ENCODE measurements at regions not wholly inside any gene's neighbourhood (a gene's known extent, or its start where the extent isn't known, plus 50 kb on each side); places are given as distances from the start of the nearest gene placed in this dataset.

DNA sequence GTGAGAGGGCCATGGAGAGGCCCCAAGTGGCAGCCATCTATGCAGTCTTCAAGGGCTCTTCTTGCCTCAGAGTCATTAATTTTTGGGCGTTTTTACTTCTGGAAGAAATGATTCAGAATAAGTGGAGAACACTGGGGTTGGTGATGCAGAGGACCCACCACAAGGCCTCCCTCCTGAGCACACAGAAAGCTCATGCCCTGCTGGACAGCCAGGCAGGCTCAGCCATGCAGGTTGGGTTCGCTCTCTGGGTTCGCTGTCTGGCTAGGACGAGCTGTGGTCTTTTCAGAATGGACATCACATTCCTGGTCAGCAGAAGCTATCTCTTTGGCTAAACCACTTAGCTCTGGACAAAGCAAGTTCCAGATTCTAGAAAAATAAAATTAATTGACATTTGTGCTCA is 480.8 kb downstream of the RPS24 start:
- Mint-ChIP-seq H3K27ac (no peak overlapping the region), H3K27me3 (ENCODE audit: insufficient read depth) (peaks cover 5% of the 10 kb centered on the region), H3K36me3 (ENCODE audit: low read depth) (no peaks in the 10 kb centered on the region), H3K4me1 (ENCODE audit: low read depth) (no peaks in the 10 kb centered on the region), H3K4me3 (no peak overlapping the region), H3K9me3 (no peaks in the 10 kb centered on the region)
- no peak for DNase-seq (ENCODE audit: low spot score)
- intact Hi-C loops (cut with micrococcal nuclease), result loop anchor here (10.0 kb wide), 1 partner anchor 470 kb away; no protein-coding TSS in a partner anchor

DNA sequence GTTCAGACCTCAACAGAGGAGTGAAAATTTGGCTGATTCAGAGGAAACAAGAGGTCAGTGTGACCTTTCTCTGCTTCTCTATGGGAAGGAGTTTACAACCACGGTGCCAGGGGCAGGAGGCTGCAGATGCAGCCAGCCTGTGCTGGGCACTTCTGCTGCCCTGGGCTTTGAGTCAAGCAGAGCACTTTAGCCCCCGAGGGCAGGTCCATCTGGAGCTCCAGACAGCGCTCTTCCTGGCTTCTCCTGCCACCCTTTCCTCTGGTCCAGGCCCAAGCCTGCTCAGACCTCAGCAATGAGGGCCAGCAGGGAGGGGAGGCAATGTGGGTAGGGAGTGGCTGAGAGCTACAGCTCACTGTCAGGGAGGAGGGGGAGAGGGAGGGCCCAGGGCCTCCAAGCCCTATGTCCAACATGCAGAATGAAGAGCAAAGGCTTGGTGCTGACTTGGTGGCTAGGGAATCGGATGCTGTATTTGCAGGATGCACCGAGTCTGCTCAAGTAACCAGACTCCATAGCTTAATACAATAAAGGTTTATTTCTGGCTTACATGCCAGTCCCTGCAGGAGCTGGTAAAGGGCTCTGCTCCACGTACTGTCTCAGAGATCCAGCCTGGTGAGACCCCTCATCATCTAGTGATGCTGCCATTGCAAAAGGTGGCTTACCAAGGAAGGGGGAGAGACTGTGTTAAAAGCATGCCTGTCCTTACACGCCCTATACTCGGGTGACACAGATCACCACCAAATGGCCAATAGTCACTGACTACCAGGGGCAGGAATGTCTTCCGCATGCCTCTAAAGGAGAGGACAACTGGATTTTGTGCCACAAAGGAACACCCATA is 481.6 kb downstream of the RPS24 start:
- Mint-ChIP-seq H3K27ac (no peak overlapping the region), H3K4me3 (no peak overlapping the region), H3K9me3 (no peaks in the 10 kb centered on the region), H3K27me3 (ENCODE audit: insufficient read depth) (peaks cover 5% of the 10 kb centered on the region), H3K4me1 (ENCODE audit: low read depth) (no peaks in the 10 kb centered on the region), H3K36me3 (ENCODE audit: low read depth) (no peaks in the 10 kb centered on the region)
- intact Hi-C loops (cut with micrococcal nuclease), result loop anchor here (10.0 kb wide), 1 partner anchor 470 kb away; no protein-coding TSS in a partner anchor
- DNase-seq (ENCODE audit: low spot score), result no peak

DNA sequence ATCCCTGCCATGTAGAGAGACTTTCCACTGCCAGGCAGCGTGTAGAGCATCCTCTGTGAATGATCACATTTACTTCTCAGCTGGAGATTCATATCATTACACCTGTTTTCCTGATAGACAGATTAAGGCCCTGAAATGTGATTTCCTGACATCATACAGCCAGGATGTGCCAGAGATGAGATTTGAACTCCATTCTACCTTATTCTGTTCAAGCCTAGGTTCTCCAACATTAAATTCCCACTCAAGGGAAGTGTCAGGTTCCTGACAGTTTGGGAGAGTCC is 482.1 kb downstream of the RPS24 start:
- peaks cover 3% of the 10 kb centered on the region for H3K4me1 Mint-ChIP-seq (ENCODE audit: low read depth)
- H3K27ac Mint-ChIP-seq, result no peak overlapping the region

DNA sequence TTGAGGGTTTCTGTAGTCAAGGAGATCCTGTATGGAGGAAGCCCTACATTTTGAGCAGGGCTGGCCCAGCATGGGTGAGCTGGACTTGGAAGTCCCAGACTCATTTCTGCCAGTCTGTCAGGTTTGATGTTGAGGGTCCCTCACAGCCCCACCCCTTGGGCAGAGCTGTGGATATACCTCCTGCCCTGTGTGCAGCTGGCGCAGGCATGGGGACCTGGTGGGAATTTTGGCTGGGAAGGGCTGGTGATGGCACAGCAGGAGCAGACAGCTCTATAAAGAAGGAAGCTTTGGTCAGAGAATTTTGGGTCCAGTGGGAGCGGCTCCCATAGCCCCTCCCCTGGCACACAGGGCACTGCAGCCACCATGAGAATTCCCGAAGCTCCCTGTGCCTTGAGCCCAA is 482.6 kb downstream of the RPS24 start:
- Mint-ChIP-seq H3K27me3 (ENCODE audit: insufficient read depth) (peaks cover 5% of the 10 kb centered on the region), H3K4me3 (no peak overlapping the region), H3K36me3 (ENCODE audit: low read depth) (no peaks in the 10 kb centered on the region), H3K9me3 (no peaks in the 10 kb centered on the region), H3K27ac (no peak overlapping the region), H3K4me1 (ENCODE audit: low read depth) (peaks cover 7% of the 10 kb centered on the region)
- DNase-seq (ENCODE audit: low spot score), result no peak
- intact Hi-C loops (cut with micrococcal nuclease), result loop anchor here (10.0 kb wide), 1 partner anchor 471 kb away; no protein-coding TSS in a partner anchor

More for the DNA sequence above, 482.1 kb downstream of the RPS24 start:
- H3K36me3 Mint-ChIP-seq (ENCODE audit: low read depth), result no peaks in the 10 kb centered on the region
- intact Hi-C loops (cut with micrococcal nuclease), result loop anchor here (10.0 kb wide), 1 partner anchor 471 kb away; no protein-coding TSS in a partner anchor
- H3K27me3 Mint-ChIP-seq (ENCODE audit: insufficient read depth), result peaks cover 5% of the 10 kb centered on the region
- H3K4me3 Mint-ChIP-seq, result no peak overlapping the region
- DNase-seq (ENCODE audit: low spot score), result no peak
- no peaks in the 10 kb centered on the region for H3K9me3 Mint-ChIP-seq

DNA sequence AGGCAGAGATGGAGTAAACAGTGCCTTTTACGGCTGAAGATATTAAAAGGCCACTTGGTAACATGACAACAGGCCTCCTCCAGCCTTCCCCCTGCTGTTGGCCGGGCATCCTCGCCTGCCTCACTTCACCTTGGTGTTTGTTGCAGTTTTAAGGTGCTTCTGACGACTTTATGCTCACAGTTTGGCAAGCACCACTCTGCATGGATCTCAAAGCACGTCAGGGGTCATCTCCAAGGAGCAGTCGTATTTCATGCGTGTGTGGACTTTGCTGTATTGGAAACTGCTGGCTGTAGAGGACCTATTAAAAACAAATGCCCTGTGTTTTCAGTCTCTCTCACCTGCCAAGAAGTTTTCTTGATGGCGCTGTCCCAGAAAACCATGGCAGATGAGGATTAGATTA is 483.1 kb downstream of the RPS24 start:
- H3K27me3 Mint-ChIP-seq (ENCODE audit: insufficient read depth), result peaks cover 5% of the 10 kb centered on the region
- intact Hi-C loops (cut with micrococcal nuclease), result loop anchor here (10.0 kb wide), 1 partner anchor 472 kb away; no protein-coding TSS in a partner anchor
- peaks cover 7% of the 10 kb centered on the region for H3K4me1 Mint-ChIP-seq (ENCODE audit: low read depth)
- no peak overlapping the region for H3K27ac Mint-ChIP-seq
- H3K9me3 Mint-ChIP-seq, result no peaks in the 10 kb centered on the region
- DNase-seq (ENCODE audit: low spot score), result no peak
- H3K36me3 Mint-ChIP-seq (ENCODE audit: low read depth), result no peaks in the 10 kb centered on the region
- no peak overlapping the region for H3K4me3 Mint-ChIP-seq

DNA sequence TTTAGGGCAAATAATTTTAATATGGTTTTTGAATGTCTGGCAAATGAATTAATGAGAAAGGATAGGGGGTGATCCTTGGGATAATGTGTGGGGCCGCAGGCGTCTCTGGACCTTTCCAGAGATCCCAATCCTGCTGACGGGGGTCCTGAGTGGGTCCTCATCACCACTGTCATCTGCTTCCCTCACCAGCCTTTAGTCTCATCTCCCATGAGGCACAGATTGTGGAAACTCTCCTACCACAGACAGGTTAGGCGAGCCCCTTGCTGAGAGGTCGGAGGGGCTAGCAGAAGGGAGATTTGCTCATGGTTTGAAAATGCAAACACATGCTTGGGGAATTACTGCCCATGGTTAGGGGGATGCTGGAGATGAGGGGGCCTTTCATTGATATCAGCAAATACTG is 484.6 kb downstream of the RPS24 start:
- H3K4me3 Mint-ChIP-seq, result no peak overlapping the region
- intact Hi-C loops (cut with micrococcal nuclease), result loop anchor here (10.0 kb wide), 1 partner anchor 473 kb away; no protein-coding TSS in a partner anchor
- no peak for DNase-seq (ENCODE audit: low spot score)
- no peaks in the 10 kb centered on the region for H3K9me3 Mint-ChIP-seq
- peaks cover 5% of the 10 kb centered on the region for H3K27me3 Mint-ChIP-seq (ENCODE audit: insufficient read depth)
- peaks cover 7% of the 10 kb centered on the region for H3K4me1 Mint-ChIP-seq (ENCODE audit: low read depth)
- H3K36me3 Mint-ChIP-seq (ENCODE audit: low read depth), result no peaks in the 10 kb centered on the region
- H3K27ac Mint-ChIP-seq, result no peak overlapping the region

DNA sequence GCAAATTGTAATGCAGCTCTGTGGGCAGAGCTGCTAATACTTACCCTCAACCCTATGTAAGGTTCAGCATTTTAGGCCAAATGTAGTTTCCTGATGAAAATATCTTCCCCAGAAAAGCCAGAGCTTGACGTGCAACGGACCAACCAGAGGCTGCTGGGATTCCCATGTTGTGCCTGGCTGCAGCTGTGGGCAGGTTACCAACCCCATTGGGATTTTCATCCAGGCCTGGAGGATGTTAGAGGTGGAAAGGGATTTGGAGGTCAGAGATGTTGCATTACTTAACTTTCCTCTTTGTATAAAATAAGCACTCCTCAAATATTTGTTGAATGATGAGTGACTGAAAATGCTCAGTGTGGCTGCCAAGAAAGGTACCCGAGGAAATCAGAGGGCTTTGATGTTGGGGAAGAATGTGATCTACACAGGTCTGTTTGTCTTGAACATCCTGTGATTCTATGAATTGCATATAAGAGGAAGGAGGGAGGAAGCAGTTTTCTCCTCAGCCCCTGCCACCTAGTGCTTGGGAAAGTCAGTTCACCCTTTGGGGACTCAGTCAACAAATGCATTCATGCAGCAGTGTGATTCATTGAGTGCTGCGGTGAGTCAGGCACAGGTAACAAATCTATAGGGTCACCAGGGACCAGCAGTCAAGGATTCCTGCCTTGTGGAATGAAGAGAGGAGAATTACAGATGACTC is 487.2 kb downstream of the RPS24 start:
- peaks cover 7% of the 10 kb centered on the region for H3K4me1 Mint-ChIP-seq (ENCODE audit: low read depth)
- no peak for DNase-seq (ENCODE audit: low spot score)

DNA sequence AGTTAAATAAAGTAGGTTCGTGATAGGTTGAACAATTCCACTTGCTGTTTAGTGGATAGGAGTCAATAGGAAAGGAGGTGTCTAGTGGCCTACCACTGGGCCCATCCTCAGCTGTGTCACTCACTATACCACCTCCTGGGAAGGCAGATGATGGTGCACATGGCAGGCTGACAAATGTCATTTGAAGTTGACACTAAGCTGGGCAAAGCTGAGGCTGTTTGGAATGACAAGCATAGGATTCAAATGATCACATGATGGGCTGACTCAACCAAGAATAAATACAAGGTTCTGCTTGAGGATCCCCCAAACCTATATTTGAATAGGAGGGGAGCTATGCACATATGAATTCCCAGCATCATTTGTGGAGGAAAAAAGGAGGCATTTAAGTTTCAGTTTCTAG is 489.8 kb downstream of the RPS24 start:
- no peaks in the 10 kb centered on the region for H3K9me3 Mint-ChIP-seq
- no peak overlapping the region for H3K27ac Mint-ChIP-seq
- no peak overlapping the region for H3K4me3 Mint-ChIP-seq
- no peak for DNase-seq (ENCODE audit: low spot score)
- no peaks in the 10 kb centered on the region for H3K27me3 Mint-ChIP-seq (ENCODE audit: insufficient read depth)
- intact Hi-C loops (cut with micrococcal nuclease), result loop anchor here (10.0 kb wide), 1 partner anchor 671 kb away; no protein-coding TSS in a partner anchor
- H3K36me3 Mint-ChIP-seq (ENCODE audit: low read depth), result no peaks in the 10 kb centered on the region
- H3K4me1 Mint-ChIP-seq (ENCODE audit: low read depth), result peaks cover 7% of the 10 kb centered on the region

More for the DNA sequence above, 487.2 kb downstream of the RPS24 start:
- Mint-ChIP-seq H3K9me3 (no peaks in the 10 kb centered on the region), H3K27ac (no peak overlapping the region), H3K36me3 (ENCODE audit: low read depth) (no peaks in the 10 kb centered on the region), H3K4me3 (no peak overlapping the region), H3K27me3 (ENCODE audit: insufficient read depth) (peaks cover 5% of the 10 kb centered on the region)
- intact Hi-C loops (cut with micrococcal nuclease), result loop anchor here (10.0 kb wide), 1 partner anchor 674 kb away; no protein-coding TSS in a partner anchor

DNA sequence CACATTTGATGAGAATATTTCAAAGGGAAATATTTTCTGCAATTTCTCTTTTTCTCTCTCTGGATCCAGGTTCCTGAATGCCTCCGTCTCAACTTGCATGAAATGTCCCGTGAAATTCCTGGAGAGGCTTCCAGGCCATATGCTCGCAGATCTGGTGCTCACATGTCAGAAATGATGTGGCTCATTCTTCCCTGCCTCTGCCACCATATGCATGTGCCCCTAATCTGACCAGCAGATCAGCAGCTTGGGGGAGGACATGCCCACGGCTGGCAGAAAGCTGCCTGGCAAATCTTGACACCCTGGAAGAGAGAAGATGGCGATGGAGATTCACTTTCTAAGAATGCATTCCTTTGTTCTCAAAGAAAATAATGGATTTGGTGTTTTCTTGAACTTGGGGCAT is 490.7 kb downstream of the RPS24 start:
- Mint-ChIP-seq H3K36me3 (ENCODE audit: low read depth) (no peaks in the 10 kb centered on the region), H3K4me1 (ENCODE audit: low read depth) (peaks cover 7% of the 10 kb centered on the region), H3K27me3 (ENCODE audit: insufficient read depth) (no peaks in the 10 kb centered on the region), H3K27ac (no peak overlapping the region), H3K4me3 (no peak overlapping the region), H3K9me3 (no peaks in the 10 kb centered on the region)
- intact Hi-C loops (cut with micrococcal nuclease), result loop anchor here (10.0 kb wide), 1 partner anchor 670 kb away; no protein-coding TSS in a partner anchor
- DNase-seq (ENCODE audit: low spot score), result no peak

DNA sequence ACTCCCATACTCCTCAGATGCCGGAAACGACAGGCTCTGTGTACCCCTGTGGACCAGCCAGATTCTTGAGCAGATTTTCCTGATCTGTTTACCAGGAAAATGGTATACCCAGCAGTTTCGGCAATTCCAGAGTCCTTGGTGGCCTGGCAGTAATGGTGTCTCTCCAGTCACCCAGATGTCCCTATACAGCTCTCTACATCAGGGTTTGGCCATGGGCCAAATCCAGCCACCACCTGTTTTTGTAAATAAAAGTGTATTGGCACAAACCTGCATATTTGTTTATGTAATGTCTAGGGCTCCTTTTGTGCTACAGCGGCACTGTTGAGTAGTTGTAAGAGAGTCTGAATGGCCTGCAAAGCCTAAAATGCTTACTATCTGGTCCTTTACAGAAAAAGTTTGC is 491.3 kb downstream of the RPS24 start:
- Mint-ChIP-seq H3K4me3 (no peak overlapping the region), H3K27me3 (ENCODE audit: insufficient read depth) (no peaks in the 10 kb centered on the region), H3K27ac (no peak overlapping the region), H3K36me3 (ENCODE audit: low read depth) (no peaks in the 10 kb centered on the region), H3K4me1 (ENCODE audit: low read depth) (peaks cover 7% of the 10 kb centered on the region), H3K9me3 (no peaks in the 10 kb centered on the region)
- no peak for DNase-seq (ENCODE audit: low spot score)
- intact Hi-C loops (cut with micrococcal nuclease), result loop anchor here (10.0 kb wide), 1 partner anchor 670 kb away; no protein-coding TSS in a partner anchor

DNA sequence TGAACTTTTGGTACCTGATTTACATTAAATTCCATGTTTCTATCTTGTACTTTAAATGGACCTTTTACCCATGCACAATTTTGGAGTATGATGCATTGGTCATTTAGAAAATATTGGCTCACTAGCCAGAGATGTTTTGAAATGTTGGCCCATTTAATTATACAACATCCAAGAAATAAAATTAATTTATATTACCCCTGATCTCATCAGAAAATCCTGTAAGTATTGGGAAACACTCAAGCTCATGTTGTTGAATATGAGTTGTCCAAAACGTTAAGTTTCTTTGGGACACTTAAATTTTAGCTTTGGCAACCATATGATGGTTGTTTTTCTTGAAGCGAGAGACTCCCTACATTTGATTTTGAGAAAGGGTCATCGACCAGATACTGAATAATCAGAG is 492.7 kb downstream of the RPS24 start:
- Mint-ChIP-seq H3K4me3 (no peak overlapping the region), H3K27me3 (ENCODE audit: insufficient read depth) (no peaks in the 10 kb centered on the region), H3K9me3 (no peaks in the 10 kb centered on the region), H3K36me3 (ENCODE audit: low read depth) (no peaks in the 10 kb centered on the region), H3K27ac (no peak overlapping the region), H3K4me1 (ENCODE audit: low read depth) (no peaks in the 10 kb centered on the region)
- no peak for DNase-seq (ENCODE audit: low spot score)
- intact Hi-C loops (cut with micrococcal nuclease), result loop anchor here (10.0 kb wide), 1 partner anchor 668 kb away; no protein-coding TSS in a partner anchor

DNA sequence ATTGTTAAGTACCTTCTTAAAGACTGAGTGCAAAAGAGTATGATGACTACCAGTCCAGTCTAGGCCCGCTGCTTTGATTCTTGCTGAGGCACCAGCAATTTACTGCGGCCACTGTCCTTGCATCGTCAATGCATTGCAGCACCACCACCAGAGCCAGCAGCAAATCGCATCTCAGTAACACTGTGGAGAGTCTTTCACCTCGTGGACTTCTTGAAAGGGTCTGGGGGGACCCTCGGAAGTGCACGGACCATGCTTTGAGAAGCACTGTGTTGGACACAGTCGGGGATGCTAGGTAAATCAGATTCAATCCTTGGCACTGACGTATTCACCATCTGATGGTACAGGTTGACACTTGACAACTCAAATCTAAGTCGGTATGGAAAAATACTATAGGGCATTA is 493.6 kb downstream of the RPS24 start:
- Mint-ChIP-seq H3K4me3 (no peak overlapping the region), H3K27ac (no peak overlapping the region), H3K4me1 (ENCODE audit: low read depth) (no peaks in the 10 kb centered on the region), H3K27me3 (ENCODE audit: insufficient read depth) (peaks cover 2% of the 10 kb centered on the region), H3K9me3 (no peaks in the 10 kb centered on the region), H3K36me3 (ENCODE audit: low read depth) (no peaks in the 10 kb centered on the region)
- intact Hi-C loops (cut with micrococcal nuclease), result loop anchor here (10.0 kb wide), 1 partner anchor 668 kb away; no protein-coding TSS in a partner anchor
- no peak for DNase-seq (ENCODE audit: low spot score)

DNA sequence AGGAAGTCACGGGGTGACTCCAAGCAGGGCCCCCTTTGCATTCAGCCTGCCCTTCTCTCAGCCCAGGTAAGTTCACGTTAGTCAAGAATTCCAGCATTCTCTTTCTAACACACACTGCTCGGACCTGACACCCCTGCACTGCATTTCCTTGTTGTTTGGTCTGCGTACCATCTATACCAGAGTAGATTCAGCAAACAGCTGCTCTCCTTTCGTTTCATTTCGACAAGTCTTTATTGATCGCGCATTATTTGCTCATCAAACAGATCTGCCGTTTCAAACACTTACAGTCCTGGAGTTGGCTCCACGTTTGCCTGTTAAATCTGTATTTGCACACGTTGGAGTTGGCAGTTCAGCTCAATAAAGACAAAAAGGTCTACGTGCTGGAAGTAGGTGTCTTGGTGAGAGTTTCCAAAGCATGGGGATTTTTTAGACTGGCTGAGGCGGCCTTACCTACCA is 495.1 kb downstream of the RPS24 start:
- Mint-ChIP-seq H3K27me3 (ENCODE audit: insufficient read depth) (peaks cover 4% of the 10 kb centered on the region), H3K36me3 (ENCODE audit: low read depth) (no peaks in the 10 kb centered on the region), H3K4me1 (ENCODE audit: low read depth) (no peaks in the 10 kb centered on the region), H3K4me3 (no peak overlapping the region), H3K9me3 (no peaks in the 10 kb centered on the region), H3K27ac (no peak overlapping the region)
- intact Hi-C loops (cut with micrococcal nuclease), result loop anchor here (10.0 kb wide), 1 partner anchor 666 kb away; no protein-coding TSS in a partner anchor
- DNase-seq (ENCODE audit: low spot score), result no peak

Measured in activated T-helper 1 cell treated with anti-CD3 and anti-CD28 coated beads, Interleukin-12 subunit alpha, Interleukin-12 subunit beta, Interleukin-2, Interleukin-4 antibody, amounts not matched to agents 30 ng/mL and 10 ng/mL and 1 ng/mL, durations not matched to agents 14 hours and 24 hours and 36 hours (primary cell).